Fibroblast of lung (primary cell): ENCODE measurements at regions not wholly inside any gene's neighbourhood (a gene's known extent, or its start where the extent isn't known, plus 50 kb on each side); places are given as distances from the start of the nearest gene placed in this dataset.

Source experiments
- EZH2 ChIP-seq: IDR thresholded peaks from 2 replicates; pipeline ENCODE4 v1.5.1; 2012; ENCODE audit warnings: low read length, control low read depth, mild to moderate bottlenecking; ENCODE audit errors: missing control alignments
- TF ChIP-seq, protein P1 (sequence below), 2 donors: IDR thresholded peaks in 1 of 2; conservative IDR thresholded peaks in 1 of 2; 1 replicate in 1 of 2; 2 replicates in 1 of 2; pipeline ENCODE4 v1.5.1; 2011 to 2012; ENCODE audit warnings: low read length in 2 of 2, control low read depth in 1 of 2, inconsistent platforms in 1 of 2, low read depth in 1 of 2, mild to moderate bottlenecking in 1 of 2

DNA sequence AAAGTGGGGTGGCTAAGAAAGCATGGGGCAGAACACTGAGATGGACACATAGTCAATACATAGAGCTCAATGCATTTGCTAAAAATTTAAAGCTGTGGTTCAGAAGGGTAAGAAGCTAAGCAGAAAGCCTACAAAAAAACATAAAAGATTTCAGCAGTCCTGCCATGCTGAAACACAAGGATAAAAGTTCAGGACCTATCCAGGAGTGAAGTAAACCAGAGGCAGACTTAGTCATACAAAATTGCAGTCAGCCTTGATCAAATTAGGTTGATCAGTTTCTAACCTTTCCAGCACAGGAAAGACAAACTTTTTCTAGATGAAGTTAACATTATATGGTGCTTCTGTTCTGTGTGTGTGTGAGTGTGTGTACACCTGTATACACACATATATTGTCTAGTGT, 120.8 kb upstream of the RBMS1 start:
- TF ChIP-seq, protein P1, sequence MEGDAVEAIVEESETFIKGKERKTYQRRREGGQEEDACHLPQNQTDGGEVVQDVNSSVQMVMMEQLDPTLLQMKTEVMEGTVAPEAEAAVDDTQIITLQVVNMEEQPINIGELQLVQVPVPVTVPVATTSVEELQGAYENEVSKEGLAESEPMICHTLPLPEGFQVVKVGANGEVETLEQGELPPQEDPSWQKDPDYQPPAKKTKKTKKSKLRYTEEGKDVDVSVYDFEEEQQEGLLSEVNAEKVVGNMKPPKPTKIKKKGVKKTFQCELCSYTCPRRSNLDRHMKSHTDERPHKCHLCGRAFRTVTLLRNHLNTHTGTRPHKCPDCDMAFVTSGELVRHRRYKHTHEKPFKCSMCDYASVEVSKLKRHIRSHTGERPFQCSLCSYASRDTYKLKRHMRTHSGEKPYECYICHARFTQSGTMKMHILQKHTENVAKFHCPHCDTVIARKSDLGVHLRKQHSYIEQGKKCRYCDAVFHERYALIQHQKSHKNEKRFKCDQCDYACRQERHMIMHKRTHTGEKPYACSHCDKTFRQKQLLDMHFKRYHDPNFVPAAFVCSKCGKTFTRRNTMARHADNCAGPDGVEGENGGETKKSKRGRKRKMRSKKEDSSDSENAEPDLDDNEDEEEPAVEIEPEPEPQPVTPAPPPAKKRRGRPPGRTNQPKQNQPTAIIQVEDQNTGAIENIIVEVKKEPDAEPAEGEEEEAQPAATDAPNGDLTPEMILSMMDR (conservative IDR thresholded peaks at IDR 0.05 in 1 of 2, IDR thresholded peaks at IDR 0.05 in 1 of 2; ENCODE audit: low read depth in 1 of 2, low read length in 2 of 2), result no peak
- TF ChIP-seq EZH2, result no peak
